Inflammatory macrophage treated with lipopolysaccharide for 4 hours (primary cell): ENCODE measurements at regions not wholly inside any gene's neighbourhood (a gene's known extent, or its start where the extent isn't known, plus 50 kb on each side); places are given as distances from the start of the nearest gene placed in this dataset.

ENCODE experiments used
- DNase-seq: peaks from one replicate; pipeline ENCODE4 v3.0.0-alpha.2; 2020

- no peak for DNase-seq
Measured at GRCh38 chr5:21694567-21694966, 1158.6 kb downstream of the CDH12 start.

- no peak for DNase-seq
Measured at GRCh38 chr5:21693591-21693990, 1159.6 kb downstream of the CDH12 start.

DNA sequence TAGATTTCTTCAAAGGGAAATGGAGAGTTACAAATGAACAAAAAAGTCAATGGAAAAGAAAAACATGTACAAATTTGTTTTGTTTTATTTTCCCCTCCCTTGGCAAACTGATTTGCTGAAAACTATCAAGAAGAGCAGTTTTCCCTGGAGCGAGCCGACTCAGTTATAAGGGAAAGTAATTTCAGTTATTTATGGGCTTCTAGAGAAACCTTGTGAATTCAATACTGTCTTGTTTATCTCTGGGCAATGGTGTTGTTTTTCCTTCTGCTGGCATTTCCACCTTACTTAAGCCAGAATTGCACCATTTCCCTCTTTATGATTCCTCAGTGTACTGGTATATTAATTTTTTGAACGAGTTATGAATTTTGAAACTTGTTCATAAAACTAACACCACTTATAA lies 1163.6 kb downstream of the CDH12 start:
- no peak for DNase-seq

GRCh38 chr5:21688655-21689054 lies 1164.5 kb downstream of the CDH12 start:
- no peak for DNase-seq

DNA sequence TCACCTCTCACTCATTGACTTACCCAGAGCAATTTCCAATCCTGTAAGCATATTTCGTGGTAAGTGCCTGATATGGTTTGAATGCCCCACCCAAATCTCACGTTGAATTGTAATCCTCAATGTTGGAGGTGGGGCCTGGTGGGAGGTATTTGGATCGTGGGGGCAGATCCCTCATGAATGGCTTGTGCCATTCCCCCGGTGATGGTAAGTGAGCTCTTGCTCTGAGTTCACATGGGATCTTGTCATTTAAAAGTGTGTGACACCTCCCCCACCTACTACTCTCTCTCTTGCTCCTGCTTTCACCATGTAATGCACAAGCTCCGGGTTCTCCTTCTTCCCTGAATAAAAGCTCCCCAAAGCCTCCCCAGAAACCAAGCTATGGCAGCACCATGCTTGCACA lies 1165.5 kb downstream of the CDH12 start:
- DNase-seq = no peak

- DNase-seq = no peak
Measured at GRCh38 chr5:21686706-21687105, 1166.4 kb downstream of the CDH12 start.

GRCh38 chr5:21685522-21685921 lies 1167.6 kb downstream of the CDH12 start:
- no peak for DNase-seq

- DNase-seq = no peak
Measured at GRCh38 chr5:21684992-21685391, 1168.2 kb downstream of the CDH12 start.

DNA sequence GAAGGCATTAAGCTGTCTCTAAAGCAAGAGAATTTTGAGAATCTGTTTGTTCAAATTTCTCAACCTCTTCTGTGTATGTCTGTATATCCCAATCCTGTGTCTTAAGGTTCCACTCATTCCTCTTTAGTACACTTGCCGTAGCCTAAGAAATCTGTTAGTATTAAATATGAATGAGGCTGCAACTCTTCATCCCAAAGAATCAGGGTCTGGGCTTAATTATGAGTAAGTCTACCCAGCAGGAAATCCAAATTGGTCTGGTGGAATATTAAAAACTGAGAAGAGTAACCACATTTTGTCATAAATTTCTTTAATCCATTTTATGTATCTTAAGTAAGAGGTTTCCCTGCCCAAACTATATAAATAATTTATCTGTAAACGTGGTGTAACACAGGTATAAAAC lies 1171.2 kb downstream of the CDH12 start:
- no peak for DNase-seq

- no peak for DNase-seq
Measured at GRCh38 chr5:21680641-21681040, 1172.5 kb downstream of the CDH12 start.

GRCh38 chr5:21680196-21680595 lies 1172.9 kb downstream of the CDH12 start:
- DNase-seq = no peak

DNA sequence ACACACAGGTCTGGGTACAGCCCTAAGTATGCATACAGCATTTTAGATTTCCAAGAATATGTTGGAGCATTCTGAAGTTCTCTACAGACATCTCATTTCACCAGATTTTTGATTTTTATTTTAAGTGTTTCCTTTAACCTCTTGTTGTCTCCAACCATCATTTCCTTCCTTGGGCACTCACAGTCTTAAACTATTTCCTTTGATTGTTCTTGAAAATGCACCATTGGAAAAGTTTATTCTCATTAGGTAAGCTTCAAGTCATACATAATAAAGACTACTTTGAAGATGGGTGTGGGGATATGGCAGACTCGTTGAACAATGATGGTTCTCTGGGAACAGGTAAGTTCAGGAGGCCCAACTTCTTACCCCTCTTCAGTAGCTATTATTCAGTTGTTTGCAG lies 1174.6 kb downstream of the CDH12 start:
- no peak for DNase-seq

GRCh38 chr5:21672911-21673310 lies 1180.2 kb downstream of the CDH12 start:
- no peak for DNase-seq

- no peak for DNase-seq
Measured at GRCh38 chr5:21672360-21672759, 1180.8 kb downstream of the CDH12 start.

DNA sequence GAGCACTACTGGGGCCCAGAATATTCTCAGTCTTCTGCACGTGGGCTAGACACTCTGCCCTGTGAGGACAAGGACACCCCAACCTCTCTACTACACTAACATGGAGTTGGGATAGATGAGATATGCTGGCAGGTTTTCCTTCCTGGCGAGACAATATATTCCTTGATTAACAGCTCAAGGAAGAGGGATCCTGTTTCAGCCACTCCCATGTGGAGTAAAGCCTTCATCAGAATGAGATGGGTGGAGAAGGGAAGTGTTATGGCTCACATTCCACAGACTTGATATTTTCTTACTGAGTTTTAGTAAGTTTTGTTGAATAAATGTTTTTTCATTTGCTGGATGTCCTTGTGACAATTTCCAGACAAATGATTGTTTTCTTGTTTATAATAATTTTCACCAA lies 1187.6 kb downstream of the CDH12 start:
- no peak for DNase-seq

DNA sequence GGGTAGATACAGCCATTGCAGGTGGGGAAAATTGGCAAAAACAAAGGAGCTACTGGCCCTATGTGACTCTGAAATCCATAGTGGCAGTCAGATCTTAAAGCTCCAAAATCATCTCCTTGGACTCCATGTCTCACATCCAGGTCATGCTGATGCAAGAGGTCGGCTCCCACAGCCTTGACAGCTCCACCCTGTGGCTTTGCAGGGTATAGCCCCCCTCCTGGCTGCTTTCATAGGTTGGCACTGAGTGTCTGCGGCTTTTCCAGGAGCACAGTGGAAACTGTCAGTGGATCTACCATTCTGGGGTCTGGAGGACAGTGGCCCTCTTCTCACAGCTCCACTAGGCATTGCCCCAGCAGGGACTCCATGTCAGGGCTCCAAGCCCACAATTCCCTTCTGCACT lies 1190.1 kb downstream of the CDH12 start:
- DNase-seq = no peak

GRCh38 chr5:21661184-21661583 lies 1192.0 kb downstream of the CDH12 start:
- no peak for DNase-seq

DNA sequence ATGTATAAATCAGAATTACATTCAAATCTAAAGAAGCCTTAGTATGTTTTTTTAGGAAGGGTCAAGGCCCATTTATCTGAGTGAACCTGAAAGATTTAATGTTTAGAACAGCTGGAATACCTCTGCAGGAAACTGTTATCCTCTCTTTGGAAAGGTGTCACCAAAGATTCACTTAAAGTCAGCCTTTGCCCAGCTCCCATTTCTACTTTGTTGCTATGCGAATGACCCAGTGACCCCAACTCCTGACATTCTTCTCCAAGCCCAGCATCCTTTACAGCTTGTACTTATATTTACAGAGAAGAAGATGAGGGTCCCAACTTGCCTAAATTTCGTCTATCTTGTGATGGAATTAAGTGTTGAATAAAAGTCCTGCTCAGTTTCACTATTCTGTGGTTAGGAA lies 1198.6 kb downstream of the CDH12 start:
- DNase-seq = no peak

DNA sequence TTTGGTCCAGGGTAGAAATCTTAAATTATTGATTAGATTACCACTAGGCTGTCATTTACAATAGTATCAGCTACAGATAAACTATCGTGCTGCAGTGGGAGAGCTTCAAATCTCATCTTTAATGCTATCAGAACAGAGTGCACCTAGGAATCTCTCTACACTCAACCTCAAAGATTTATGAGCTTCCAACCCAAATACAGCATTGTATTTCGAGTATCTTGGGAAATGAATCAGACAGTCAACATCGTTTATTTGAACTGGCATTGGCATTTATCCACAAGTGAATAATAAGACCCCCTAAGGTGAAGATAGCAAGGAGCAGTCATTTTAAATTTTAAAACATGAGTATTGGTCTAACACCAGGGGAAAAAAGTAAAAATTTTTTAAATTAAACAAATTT lies 1203.2 kb downstream of the CDH12 start:
- DNase-seq = no peak

- DNase-seq = no peak
Measured at GRCh38 chr5:21646469-21646868, 1206.7 kb downstream of the CDH12 start.

DNA sequence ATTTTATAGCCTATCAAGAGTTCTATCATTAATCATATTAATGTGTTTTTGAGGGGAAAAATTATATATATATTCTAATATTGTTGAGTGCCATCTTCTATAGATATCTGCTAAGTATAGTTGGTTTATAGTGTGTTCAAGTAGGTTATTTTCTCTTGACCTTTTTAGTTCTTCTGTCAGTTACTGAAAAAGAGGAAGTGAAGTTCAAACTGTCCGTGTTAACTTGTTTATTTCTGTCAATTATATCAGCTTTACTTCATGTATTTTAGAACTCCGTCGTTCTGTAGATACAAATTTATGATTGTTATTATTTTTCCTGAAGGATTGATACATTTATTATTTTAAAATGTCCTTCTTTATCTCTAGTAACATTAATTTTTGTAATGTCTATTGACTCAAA lies 1209.1 kb downstream of the CDH12 start:
- no peak for DNase-seq

GRCh38 chr5:21642312-21642711 lies 1210.8 kb downstream of the CDH12 start:
- DNase-seq = no peak

DNA sequence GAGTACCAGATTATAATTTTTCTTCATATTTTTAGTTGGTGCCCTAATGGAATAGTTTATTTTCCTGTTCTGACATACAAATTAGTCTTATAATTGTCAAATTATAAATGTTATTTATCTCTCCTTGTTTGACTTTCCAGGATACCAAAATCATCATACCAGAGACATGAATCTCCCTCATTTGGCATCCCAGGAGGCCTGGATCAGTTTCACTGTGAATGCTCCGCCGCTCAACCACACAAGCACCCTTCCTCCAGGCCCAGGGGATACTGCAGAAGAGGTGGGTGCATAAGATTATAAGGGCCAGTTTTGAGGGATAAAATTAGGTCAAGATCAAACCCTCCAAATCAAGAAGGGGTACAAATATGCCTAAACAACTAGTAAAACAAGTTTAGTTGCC lies 1229.3 kb downstream of the CDH12 start:
- no peak for DNase-seq

GRCh38 chr5:21615195-21615765 lies 1237.9 kb downstream of the CDH12 start:
- no peak for DNase-seq

DNA sequence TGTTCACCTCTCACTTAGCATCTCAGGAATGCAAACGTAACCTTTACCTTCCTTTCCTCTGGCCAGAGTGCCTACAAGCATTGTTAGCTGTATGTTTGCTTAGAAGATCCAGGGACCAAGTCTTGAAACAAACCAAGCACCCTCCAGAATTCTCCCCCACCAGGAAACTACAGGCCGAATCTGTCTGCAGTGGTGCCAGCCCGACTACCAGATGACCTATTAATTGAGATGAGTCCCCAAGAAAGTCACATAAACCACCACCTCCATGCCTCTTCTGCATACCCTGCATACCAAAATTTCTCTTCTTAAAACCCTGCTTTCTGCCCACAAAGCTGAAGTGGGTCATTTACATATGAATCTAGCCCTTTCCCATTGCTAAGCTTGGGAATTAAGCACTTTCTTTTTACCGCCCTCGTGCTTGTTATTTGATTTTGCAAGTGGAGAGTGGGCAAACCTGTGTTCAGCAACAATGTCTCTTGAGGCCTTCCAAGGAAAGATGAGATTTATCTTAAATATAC lies 1239.1 kb downstream of the CDH12 start:
- no peak for DNase-seq

DNA sequence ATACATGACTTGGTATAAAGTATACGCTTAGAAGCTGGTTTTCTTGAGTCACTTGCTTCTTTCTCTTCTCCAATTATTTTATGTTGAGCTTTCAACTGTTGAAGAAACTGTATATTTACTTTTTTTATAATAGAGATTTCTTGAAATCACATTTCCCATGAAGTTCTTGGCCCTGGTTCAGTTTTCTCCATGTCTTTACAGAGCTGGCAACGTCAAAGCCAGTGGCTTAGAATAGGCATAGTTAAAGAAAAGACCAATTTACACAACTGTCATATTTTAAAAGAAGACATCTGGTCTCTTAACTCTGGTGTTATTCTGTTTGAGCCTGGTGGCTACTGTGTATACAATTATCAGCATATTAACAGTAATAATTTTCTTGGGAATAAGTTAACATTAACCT lies 1249.3 kb downstream of the CDH12 start:
- no peak for DNase-seq
